ENCODE measurements at regions not wholly inside any gene's neighbourhood (a gene's known extent, or its start where the extent isn't known, plus 50 kb on each side); places are given as distances from the start of the nearest gene placed in this dataset.

GRCh38 chr22:47295226-47295901, 532.9 kb downstream of the TBC1D22A start:
- TF ChIP-seq, protein P1, sequence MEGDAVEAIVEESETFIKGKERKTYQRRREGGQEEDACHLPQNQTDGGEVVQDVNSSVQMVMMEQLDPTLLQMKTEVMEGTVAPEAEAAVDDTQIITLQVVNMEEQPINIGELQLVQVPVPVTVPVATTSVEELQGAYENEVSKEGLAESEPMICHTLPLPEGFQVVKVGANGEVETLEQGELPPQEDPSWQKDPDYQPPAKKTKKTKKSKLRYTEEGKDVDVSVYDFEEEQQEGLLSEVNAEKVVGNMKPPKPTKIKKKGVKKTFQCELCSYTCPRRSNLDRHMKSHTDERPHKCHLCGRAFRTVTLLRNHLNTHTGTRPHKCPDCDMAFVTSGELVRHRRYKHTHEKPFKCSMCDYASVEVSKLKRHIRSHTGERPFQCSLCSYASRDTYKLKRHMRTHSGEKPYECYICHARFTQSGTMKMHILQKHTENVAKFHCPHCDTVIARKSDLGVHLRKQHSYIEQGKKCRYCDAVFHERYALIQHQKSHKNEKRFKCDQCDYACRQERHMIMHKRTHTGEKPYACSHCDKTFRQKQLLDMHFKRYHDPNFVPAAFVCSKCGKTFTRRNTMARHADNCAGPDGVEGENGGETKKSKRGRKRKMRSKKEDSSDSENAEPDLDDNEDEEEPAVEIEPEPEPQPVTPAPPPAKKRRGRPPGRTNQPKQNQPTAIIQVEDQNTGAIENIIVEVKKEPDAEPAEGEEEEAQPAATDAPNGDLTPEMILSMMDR (IDR thresholded peaks at IDR 0.05; ENCODE audit: low read length): no peak
- no peak for TF ChIP-seq EZH2 (optimal IDR thresholded peaks at IDR 0.05; ENCODE audit: low read depth, low read length)

Data from MM.1S (cell line).